T-helper 1 cell treated with Interleukin-12 subunit alpha and Interleukin-12 subunit beta and Interleukin-4 antibody, amounts not matched to agents 30 ng/mL and 1 ng/mL, for 36 hours (primary cell): ENCODE measurements at regions not wholly inside any gene's neighbourhood (a gene's known extent, or its start where the extent isn't known, plus 50 kb on each side); places are given as distances from the start of the nearest gene placed in this dataset.
"Not testable (repeated sequence)": the region's sequence is repeated elsewhere in the genome, so short reads cannot be mapped to it uniquely, and the experiment has no call there.

Experiments
- intact Hi-C: fragments of 100-400 bp; cut with micrococcal nuclease; formaldehyde crosslinking; loops from one replicate; pipeline ENCODE4 v1.15.1; 2024

DNA sequence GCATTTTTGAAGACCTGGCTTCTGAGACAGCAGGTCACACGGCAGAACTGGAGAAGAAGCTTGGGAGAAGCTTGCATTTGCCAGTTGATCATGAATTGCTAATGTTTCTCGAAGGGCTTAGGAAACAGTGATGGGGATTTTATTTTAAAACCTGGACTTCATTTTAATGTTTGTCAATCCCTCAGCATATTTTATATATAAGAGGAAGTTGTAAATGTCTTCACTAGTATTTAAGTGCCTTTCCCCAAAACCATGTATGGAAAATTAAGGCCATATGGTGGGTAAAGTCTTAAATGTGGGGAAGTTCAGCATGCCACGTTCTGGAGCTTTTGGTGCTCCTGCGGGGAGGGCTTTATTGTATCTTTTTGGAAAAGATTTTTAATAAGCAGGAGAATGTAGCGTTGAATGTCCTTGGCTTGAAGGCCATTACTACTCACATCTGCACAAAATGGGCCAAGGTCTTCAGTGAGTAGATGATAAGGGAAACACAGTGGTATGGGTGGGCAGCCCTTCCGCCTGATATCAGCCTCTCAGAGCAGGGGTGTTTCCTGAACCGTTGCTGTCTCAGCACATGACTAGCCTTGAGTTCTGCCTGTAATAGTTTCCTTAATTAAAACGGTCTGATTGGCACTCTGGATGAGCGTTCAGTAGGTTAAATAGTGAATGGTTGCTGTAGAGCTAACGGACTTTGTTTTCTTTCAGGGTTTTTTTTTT is 511.4 kb downstream of the PCNX1 start:
- intact Hi-C loops, result no loop called here

DNA sequence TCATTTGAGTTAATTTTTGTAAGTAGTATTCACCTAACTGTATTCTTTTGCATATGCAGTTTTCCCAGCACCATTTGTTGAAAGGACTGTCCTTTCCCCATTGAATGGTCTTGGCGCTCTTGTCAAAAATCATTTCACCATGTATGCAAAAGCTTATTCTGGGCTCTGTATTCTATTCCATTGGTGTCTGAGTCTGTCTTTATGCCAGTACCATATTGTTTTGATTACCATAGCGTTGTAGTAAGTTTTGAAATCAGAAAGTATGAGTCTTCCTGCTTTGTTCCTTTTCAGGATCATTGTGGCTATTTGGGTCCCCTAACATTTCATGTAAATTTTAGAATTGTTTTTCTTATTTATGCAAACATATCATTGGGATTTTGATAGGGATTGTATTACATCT is 508.7 kb upstream of the RGS6 start:
- intact Hi-C loops, result no loop called here

DNA sequence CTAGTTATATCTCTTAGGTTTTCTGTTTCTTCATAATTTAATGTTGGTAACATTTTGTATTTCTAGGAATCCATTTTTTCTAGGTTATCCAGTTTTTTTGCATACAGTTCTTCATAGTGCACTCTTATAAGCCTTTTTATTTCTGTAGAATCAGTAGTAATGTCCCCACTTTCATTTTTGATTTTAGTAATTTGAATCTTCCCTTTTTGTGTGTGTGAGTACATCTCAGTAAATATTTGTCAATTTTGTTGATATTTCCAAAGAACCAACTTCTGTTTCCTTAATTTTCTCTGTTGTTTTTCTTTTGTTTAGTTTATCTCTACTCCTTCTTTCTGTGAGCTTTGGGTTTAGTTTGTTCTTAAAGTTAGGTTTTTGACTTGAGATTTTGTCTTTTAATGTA is 507.3 kb upstream of the RGS6 start:
- intact Hi-C loops, result no loop called here

DNA sequence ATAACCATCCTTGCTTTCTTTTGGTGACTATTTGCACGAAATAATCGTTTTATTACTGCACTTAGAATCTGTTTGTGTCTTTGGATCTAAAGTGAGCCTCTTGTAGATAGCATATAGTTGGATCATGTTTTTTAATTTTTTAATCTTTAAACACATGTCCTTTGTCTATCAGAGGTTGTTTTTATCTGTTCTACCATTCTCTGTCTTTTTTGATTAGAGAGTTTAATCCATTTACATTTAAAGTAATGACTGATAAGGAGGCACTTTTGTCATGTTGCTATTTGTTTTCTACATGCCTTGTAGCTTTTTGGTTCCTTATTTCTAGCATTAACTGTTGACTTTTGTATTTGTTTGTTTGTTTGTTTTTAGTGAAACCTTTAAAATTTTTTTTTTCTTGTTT is 506.2 kb upstream of the RGS6 start:
- intact Hi-C loops, result no loop called here

DNA sequence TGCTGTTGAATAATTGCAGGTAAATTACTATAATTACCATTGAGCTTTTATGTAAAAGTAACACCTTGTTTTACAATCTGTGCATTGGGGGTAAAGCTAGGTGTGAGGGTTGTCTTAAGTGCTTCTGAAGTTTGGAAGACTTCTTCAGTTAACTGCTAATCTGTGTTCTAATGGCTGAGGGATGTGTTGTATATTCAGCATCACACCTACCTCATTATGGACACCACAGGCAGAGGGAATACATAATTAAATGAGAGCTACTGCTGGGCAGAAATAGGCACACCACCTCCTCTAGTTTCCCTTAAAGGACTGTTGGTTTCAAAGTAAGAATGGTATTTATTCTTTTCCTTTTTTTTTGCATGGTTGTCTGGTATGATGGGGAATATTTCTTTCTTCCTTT is 502.3 kb upstream of the RGS6 start:
- intact Hi-C loops, result no loop called here

DNA sequence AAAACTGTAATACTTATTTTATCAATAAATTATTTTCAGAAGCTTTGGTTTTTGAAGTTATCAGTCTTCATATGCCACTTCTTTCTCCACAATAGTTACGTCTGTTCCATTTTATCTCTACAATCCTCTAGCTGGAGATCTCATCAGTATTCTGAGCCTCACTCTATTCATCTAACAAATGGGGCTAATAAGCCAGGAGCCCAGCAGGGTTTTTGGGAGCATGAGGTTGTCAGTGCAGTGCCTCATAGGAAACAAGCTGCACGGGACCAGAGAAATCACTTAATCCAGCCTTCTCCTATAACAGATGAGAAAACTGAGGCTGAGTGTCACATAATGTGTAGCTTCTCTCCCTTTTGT is 501.9 kb upstream of the RGS6 start:
- intact Hi-C loops, result no loop called here

DNA sequence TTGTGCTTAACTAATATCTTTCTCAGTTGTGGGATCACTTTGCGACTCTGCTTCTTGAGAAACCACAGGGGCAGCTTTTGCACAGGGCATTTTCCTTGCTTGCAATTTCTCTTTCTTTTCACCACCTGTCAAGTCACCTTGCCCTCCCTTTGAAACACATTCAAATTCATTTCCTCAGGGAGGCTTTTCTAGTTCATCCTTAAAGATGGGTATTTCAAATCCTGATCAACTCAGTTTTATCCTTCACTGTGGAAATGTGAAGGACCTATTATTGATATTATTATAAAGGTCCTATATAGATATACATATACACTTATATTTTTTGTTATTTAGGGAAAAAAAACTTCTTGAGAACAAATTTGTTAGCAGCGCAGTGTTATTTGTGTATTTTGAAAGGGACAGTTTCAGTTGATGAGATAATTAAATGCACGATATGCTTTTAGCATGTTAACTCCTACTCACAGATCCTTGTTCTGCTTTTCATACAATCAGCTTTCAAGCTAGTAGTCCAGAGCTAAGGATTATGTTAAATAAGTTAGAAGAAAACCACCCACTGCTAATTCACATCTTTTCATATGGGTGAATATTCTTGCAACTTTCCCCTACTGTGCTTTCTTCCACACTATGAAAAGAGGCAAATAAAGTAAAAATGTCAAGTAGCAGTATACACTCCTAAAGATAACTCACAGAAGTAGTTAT is 501.4 kb upstream of the RGS6 start:
- intact Hi-C loops, result no loop called here

DNA sequence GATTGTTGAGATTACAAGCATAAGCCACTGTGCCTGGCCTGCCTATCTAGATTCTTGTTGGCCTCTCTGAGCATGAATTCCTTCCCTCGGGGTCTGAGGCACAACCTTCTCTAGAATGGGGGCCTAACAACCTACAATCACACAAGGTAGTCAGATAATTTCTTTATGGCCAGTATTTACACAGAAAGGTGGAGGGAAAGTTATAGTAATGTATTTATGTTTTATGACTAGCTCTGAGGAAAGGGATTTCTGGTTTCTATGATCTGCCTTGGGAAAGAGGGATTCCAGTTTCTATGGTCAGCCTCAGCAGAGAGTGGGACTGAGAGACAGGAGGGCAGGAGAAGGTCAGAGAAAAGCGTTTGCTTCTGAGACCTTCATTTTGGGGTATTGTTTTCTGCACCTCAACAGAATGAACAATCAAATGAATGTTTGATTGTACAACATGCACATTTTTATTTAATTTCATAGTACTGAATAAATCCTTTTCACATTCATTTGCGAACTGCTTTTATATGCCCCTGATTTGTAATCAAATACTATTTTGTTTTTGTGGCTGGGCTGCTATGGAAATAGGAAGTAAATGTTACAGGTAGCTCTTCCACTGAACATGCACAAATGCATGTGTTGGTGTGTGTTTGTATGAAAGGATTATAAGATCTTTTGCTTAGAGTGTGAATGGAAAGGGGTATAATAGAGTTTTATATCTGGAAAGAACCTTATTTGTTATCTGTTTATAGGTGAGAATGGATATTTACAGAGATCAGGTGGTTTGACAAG is 499.7 kb upstream of the RGS6 start:
- intact Hi-C loops, result no loop called here

DNA sequence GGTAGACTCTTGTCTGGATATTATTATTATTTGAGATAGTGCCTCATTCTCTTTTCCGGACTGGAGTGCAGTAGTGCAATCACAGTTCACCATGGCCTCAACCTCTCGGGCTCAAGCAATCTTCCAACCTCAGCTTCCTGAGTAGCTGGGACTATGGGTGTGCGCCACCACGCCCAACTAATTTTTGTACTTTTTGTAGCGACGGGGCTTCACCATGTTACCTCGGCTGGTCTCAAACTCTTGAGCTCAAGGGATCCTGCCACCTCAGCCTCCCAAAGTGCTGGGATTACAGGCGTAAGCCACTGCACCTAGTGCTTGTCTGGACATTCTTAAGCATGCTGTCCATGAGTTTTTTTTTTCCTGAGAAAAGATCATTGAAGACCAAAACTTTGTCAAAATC is 498.9 kb upstream of the RGS6 start:
- intact Hi-C loops, result no loop called here

DNA sequence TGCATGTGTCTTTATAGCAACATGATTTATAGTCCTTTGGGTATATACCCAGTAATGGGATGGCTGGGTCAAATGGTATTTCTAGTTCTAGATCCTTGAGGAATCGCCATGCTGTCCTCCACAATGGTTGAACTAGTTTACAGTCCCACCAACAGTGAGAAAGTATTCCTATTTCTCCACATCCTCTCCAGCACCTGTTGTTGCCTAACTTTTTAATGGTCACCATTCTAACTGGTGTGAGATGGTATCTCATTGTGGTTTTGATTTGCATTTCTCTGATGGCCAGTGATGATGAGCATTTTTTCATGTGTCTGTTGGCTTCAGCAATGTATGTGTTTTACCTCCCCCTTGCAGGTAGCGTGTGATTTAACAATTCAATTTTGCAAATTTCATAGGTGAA is 496.6 kb upstream of the RGS6 start:
- intact Hi-C loops, result not testable (repeated sequence)

DNA sequence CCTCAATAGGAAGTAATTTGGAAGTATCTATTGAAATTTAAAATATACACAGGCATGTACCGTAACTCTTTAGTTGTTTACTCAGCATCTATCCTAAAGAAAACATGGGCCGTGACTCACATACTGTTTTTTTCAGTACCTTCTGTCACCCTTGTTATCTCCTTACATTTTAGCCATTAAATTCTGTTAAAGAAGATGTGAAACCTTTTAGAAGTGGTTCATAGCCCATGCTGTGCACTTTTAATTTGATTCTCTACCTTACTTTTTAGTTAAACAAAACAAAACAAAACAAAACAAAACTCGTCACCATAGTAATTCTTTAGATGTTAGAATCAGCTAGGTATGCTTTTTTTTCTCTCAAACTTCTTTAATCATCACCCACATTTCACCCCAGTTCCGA is 494.4 kb upstream of the RGS6 start:
- intact Hi-C loops, result no loop called here

DNA sequence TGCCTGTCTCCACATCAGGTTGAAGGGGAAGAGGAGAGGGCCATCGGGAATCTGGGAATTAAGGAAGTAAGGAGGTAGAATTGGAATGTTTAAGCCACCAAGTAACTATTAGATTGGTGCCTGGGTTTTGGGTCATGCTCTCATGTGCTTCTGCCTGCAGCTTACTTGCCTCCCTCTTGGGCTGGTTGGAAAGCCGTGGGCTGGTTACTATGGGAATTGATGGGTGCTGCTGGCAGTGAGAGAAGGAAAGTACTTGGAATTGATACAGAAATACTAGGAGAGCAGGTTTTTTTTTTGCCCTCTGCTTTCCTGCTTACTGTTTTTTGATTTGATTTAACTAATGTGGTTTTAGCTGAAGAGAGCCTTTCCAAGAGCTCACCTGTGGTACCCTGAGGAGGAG is 493.5 kb upstream of the RGS6 start:
- intact Hi-C loops, result no loop called here

DNA sequence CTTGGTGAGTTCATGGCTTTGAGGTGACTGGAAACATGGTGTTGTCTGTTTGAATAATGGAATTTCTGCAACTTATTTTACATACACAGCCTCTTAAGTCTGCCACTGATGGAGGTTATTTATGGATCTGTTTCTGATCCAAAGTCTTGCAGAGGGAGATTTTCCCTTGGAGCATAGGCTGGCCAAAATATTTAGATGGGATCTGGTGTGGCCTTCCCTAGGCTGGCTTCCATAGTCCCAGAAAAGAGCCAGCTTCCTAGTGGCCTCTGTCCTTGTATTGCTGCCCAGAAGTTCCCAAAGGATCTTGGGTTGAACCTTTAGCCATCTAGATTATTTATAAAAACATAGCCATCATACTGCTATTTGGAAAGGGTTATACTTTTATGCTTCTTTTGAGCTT is 491.1 kb upstream of the RGS6 start:
- intact Hi-C loops, result no loop called here

DNA sequence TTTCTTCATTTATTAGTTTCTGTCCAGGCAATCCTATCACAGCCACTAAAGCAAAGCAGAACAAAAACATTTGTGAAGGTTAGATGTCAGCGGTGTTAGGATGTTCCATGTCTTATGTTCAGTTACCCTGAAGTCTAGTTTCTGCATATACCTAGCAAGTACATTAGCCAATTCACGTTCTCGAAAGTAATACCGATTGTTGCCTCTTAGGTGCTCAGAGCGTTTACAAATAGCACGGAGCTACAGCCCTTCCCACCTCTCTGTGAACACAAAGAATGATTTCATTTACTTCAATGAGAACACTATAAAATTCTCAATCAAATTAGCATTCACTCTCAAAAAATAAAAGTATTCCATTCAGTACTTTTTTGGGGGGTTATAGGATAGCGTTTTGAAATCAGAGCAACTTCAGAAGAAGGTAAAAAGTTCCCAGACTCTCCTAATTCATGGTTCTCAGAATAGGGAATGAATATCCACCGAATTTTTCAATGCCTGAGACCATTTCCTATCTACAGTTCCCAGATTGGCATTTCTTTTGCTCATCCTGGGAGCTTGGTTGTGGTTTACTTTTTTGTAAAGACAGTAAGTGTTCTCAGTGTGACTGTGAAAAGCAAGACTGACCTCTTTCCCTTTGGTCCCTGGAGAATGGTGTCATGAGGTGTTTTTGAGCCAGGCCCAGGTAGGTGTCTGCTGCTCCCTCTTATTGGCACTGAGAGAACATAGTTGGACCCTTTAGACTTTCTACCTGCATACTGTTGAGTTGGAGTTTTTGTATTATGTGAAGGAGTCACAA is 488.0 kb upstream of the RGS6 start:
- intact Hi-C loops, result no loop called here

DNA sequence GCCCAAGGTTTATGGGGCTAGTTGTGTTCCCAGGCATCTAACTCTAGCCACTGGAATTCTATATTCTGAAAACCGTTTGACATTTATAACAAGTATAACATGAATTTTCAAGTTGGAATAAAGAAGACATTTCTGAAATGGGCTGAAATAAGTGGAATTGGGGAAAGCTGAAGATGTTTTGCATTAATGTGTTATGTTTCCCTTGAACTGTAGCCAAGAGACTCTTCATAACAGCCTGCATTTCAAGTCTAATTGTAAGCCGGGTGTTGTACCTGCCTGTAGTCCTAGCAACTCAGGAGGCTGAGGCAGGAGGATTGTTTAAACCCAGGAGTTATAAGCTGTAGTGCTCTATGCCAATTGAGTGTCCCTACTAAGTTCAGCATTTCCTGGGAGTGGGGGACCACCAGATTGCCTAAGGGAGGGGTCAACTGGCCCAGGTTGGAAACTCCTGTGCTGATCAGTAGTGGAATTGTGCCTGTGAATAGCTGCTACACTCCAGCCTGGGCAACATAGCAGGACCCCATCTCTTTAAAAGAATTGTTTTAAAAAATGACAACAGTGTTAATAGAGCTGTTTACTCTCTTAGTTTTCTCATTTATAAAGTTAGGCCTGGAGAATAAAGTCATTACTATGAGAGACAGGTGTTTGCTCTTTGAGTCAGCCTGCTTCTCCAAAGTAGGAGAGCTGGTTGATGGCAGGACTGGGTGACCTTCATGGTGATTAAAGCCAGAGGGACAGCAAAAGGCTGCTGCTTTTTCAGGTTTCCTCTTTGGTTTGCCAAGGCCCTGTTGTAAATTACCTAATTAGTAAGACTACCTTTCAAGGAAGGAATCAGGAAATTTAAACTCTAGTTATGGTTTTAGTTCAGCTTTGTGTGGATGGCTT is 483.6 kb upstream of the RGS6 start:
- intact Hi-C loops, result no loop called here

DNA sequence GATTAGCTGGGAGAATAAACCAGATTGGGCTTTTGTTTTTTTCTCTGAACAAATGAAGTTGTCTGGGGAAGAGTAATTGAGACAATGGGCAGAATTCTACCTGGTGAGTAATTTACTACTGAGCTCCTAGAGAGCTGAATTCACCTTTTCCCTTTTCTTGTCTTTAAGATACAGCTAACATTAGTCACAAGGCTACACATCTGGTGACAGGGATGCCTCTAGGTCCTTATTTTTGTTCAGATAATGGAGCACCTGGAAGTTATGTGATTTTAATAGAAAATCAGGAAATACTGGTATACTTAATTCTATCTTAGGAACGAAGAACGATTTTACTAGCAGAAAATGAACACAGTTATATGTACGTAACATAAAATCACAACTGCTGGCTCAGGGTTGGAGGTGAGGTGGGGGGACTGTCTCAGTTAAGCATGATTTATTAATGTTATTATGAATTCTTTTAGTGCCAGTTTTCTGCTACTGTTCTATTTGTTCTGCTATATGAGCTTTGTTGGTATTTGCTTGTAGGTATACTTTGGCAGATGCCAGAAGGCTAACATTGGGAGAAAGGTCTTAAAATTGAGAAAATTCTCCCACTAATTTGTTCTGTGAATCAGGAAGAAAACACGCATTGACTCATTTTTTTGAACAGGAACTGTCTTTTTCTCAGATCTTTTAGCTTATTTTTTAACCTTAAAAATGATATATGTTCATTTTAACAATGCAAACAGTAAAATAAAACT is 482.7 kb upstream of the RGS6 start:
- intact Hi-C loops, result no loop called here

DNA sequence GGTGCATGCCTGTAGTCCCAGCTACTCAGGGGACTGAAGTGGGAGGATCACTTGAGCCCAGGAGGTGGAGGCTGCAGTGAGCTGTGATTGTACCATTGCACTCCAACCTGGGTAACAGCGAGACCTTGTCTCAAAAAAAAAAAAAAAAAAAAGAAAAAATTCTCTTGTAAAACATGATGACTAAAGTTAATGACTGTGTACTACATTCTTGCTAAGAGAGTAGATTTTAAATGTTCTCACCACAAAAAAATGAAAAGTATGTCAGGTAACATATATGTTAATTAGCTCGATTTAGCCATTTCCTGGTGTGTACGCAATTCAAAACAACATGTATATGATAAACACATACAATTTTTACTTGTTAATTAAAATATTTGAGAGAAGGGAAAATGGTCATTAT is 480.7 kb upstream of the RGS6 start:
- intact Hi-C loops, result no loop called here

DNA sequence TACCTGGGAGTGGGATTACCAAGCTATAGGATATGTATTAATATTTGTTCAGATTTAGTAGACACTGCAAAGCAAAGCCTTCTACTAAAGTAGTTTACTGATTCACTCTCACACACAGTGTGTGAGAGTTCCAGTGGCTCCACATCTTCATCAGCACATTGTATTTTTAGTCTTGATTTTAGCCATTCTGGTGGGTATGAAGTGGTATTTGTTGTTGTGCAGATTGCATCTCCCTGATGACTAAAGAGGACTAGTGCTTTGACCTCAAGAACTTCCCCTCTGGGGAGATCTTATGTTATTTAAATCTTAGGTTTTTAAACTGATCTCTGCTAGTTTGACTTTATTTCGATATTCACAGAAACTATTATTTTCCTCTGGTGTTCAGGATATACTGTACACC is 479.7 kb upstream of the RGS6 start:
- intact Hi-C loops, result no loop called here

DNA sequence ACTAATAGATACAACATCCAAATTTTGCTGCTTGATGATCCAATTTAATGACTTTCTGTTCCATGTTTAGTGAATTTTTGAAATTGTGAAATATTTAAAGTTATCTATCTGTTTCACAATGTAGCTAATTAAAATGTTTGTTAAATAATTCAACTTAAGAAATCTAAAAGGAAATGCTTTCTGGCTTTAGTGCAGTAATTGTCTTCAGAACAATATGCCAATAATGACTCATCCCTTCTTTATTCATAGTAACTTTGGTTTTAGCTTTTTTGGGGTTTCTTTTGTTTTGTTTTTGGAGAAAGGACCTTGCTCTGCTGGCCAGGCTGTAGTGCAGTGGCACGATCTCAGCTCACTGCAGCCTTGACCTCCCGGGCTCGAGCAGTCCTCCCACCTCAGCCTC is 479.2 kb upstream of the RGS6 start:
- intact Hi-C loops, result no loop called here

DNA sequence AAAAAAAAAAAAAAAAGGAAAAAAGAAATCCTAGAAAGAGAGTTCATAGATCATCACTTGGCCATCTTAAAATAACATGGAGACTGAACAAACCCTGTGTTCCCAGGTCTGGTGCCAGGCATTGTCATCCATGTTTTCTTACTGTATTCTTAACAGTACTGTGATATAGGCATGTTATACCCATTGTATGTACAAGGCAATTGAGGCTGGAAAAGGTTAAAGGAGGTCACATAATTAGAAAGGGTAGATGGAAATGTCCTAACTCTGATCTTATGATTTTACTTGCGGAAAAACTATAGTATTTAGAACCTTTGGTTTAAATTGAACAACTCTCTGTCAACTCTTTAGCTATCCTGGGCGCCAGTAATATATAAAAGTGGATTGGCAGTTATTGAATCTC is 478.2 kb upstream of the RGS6 start:
- intact Hi-C loops, result no loop called here
